ENCODE measurements at regions not wholly inside any gene's neighbourhood (a gene's known extent, or its start where the extent isn't known, plus 50 kb on each side); places are given as distances from the start of the nearest gene placed in this dataset.

DNA sequence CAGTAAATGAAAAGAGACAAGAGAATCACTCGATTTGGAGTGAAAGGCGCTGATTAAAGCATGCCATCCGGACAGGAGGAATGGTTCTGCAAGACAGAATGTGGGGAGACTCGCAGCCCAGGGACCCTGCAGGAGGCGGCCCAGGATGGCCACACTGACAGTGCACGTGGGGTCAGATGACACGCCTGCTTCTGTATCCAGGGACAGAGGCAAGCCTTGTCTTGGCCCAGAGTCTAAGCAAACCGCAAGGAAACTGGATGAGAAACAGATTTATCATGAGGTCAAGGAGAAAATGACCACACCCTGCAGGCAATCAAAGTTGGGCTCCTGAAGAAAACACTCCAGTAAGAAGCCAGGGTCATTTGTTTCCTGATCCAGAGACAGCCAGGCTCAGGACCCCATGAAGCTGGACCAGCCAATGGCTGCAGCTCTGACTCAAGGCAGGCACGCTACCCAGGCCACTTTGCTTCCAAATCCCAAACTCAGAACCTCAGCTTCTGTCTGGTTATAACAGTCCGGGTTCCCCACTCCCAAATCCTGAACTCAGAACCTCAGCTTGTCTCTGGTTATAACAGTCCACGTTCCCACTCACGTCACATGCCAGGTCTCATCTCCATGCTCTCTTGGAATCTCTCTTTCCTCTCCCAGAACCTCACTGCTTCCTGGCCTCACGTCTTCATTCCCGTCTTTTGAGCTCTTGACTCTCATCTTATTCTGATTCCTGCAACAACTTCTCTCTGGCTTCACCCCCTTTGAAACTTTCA, 144.9 kb upstream of the THBS2 start:
- TF ChIP-seq, protein P1, sequence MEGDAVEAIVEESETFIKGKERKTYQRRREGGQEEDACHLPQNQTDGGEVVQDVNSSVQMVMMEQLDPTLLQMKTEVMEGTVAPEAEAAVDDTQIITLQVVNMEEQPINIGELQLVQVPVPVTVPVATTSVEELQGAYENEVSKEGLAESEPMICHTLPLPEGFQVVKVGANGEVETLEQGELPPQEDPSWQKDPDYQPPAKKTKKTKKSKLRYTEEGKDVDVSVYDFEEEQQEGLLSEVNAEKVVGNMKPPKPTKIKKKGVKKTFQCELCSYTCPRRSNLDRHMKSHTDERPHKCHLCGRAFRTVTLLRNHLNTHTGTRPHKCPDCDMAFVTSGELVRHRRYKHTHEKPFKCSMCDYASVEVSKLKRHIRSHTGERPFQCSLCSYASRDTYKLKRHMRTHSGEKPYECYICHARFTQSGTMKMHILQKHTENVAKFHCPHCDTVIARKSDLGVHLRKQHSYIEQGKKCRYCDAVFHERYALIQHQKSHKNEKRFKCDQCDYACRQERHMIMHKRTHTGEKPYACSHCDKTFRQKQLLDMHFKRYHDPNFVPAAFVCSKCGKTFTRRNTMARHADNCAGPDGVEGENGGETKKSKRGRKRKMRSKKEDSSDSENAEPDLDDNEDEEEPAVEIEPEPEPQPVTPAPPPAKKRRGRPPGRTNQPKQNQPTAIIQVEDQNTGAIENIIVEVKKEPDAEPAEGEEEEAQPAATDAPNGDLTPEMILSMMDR (IDR thresholded peaks at IDR 0.05) = no peak
- TF ChIP-seq POLR2A (IDR thresholded peaks at IDR 0.05) (no peak), EP300 (IDR thresholded peaks at IDR 0.05) (no peak)
